WTC11 (cell line): ENCODE measurements at regions not wholly inside any gene's neighbourhood (a gene's known extent, or its start where the extent isn't known, plus 50 kb on each side); places are given as distances from the start of the nearest gene placed in this dataset.

Experiments
- CREM ChIP-seq: sonication (generic); formaldehyde crosslinking; IDR thresholded peaks from 2 replicates; pipeline ENCODE4 v1.8.1; 2022; ENCODE audit warnings: mild to moderate bottlenecking, missing genetic modification reagents, moderate library complexity
- TF ChIP-seq, protein P1 (sequence below): fragments of 200-600 bp; IDR thresholded peaks from 2 replicates; pipeline ENCODE4 v1.8.0; 2022; ENCODE audit warnings: antibody characterized with exemption

DNA sequence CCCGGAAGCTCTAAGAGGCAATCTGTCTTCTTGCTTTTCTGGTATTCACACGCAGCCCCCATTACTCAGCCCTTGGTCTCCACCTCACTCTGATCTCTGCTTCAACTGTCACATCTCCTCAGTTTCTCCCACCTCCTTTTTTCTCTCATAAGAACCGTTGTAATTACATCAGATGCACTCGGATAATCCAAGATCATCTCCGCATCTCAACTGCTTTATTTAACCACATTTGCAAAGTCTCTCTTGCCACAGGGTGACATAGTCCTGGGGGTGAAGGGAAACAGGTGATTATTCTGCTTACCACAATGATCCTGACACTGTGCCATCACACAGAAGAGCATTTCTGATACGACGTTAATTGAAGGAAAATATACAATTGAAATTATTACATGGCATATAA lies 79.9 kb downstream of the HACD1 start:
- TF ChIP-seq, protein P1, sequence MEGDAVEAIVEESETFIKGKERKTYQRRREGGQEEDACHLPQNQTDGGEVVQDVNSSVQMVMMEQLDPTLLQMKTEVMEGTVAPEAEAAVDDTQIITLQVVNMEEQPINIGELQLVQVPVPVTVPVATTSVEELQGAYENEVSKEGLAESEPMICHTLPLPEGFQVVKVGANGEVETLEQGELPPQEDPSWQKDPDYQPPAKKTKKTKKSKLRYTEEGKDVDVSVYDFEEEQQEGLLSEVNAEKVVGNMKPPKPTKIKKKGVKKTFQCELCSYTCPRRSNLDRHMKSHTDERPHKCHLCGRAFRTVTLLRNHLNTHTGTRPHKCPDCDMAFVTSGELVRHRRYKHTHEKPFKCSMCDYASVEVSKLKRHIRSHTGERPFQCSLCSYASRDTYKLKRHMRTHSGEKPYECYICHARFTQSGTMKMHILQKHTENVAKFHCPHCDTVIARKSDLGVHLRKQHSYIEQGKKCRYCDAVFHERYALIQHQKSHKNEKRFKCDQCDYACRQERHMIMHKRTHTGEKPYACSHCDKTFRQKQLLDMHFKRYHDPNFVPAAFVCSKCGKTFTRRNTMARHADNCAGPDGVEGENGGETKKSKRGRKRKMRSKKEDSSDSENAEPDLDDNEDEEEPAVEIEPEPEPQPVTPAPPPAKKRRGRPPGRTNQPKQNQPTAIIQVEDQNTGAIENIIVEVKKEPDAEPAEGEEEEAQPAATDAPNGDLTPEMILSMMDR = no peak
- no peak for TF ChIP-seq CREM (CRISPR knock-in tag)
